Neural cell (in vitro differentiated cells): ENCODE measurements at regions not wholly inside any gene's neighbourhood (a gene's known extent, or its start where the extent isn't known, plus 50 kb on each side); places are given as distances from the start of the nearest gene placed in this dataset.

ENCODE experiments used
- H2AFZ ChIP-seq: fragments of 200-600, 300-800 bp; sonication (generic), shearing (Covaris generic); 2 replicates; pipeline ENCODE4 v1.6.0; 2014; ENCODE audit warnings: low read depth, mild to moderate bottlenecking, antibody characterized with exemption, low read length, moderate library complexity
- H3F3A ChIP-seq: fragments of 200-600 bp; shearing (Covaris generic); 2 replicates; pipeline ENCODE4 v1.6.1; 2016; ENCODE audit warnings: mild to moderate bottlenecking, moderate library complexity, mixed read lengths, antibody characterized with exemption, low read length; ENCODE audit not compliant: insufficient read depth, poor library complexity, severe bottlenecking
- H3K27ac ChIP-seq: fragments of 200-600, 300-800 bp; sonication (generic), shearing (Covaris generic); 2 replicates; pipeline ENCODE4 v1.5.1; 2014; ENCODE audit warnings: mild to moderate bottlenecking, low read length, moderate library complexity
- H3K27me3 ChIP-seq: fragments of 300-800, 200-600 bp; sonication (generic), shearing (Covaris generic); 2 replicates; pipeline ENCODE4 v1.6.0; 2014; ENCODE audit warnings: mild to moderate bottlenecking, low read depth, low read length, moderate library complexity; ENCODE audit not compliant: insufficient read depth
- H3K36me3 ChIP-seq: fragments of 300-800, 200-600 bp; sonication (generic), shearing (Covaris generic); 2 replicates; pipeline ENCODE4 v1.5.1; 2014; ENCODE audit warnings: mild to moderate bottlenecking, antibody characterized with exemption, low read length, moderate library complexity; ENCODE audit not compliant: insufficient read depth
- H3K4me2 ChIP-seq: fragments of 300-800, 200-600 bp; sonication (generic), shearing (Covaris generic); 2 replicates; pipeline ENCODE4 v1.6.0; 2014; ENCODE audit warnings: mild to moderate bottlenecking, low read length
- H3K4me3 ChIP-seq: fragments of 300-800, 200-600 bp; sonication (generic), shearing (Covaris generic); 2 replicates; pipeline ENCODE4 v1.5.1; 2014; ENCODE audit warnings: mild to moderate bottlenecking, low read length, moderate library complexity
- H3K79me2 ChIP-seq: fragments of 200-600 bp; shearing (Covaris generic); replicated peaks from 2 replicates; pipeline ENCODE4 v1.6.0; 2014; ENCODE audit warnings: mild to moderate bottlenecking, low read length, moderate library complexity; ENCODE audit not compliant: insufficient read depth
- H3K9ac ChIP-seq: fragments of 300-800, 200-600 bp; sonication (generic), shearing (Covaris generic); 2 replicates; pipeline ENCODE4 v1.6.1; 2016; ENCODE audit warnings: mild to moderate bottlenecking, low read length, mixed read lengths
- H3K9me2 ChIP-seq: fragments of 200-600 bp; shearing (Covaris generic); 2 replicates; pipeline ENCODE4 v1.6.1; 2016; ENCODE audit warnings: mild to moderate bottlenecking, low read length, mixed read lengths; ENCODE audit not compliant: insufficient read depth
- H3K9me3 ChIP-seq: fragments of 200-600, 300-800 bp; sonication (generic), shearing (Covaris generic); 2 replicates; pipeline ENCODE4 v1.6.1; 2016; ENCODE audit warnings: mild to moderate bottlenecking, mixed run types, low read length, moderate library complexity, mixed read lengths
- H4K20me1 ChIP-seq: fragments of 200-600 bp; shearing (Covaris generic); 2 replicates; pipeline ENCODE4 v1.6.1; 2016; ENCODE audit warnings: mild to moderate bottlenecking, mixed run types; ENCODE audit not compliant: insufficient read depth
- CTCF ChIP-seq: fragments of 450-650 bp; IDR thresholded peaks from 2 replicates; pipeline ENCODE4 v1.5.1; 2014; ENCODE audit warnings: antibody characterized with exemption, mild to moderate bottlenecking, moderate library complexity; ENCODE audit not compliant: poor library complexity, severe bottlenecking
- EP300 ChIP-seq: fragments of 450-650 bp; conservative IDR thresholded peaks from 2 replicates; pipeline ENCODE4 v1.6.1; 2014; ENCODE audit warnings: antibody characterized with exemption, mild to moderate bottlenecking, moderate library complexity; ENCODE audit not compliant: poor library complexity, severe bottlenecking
- EZH2 ChIP-seq: fragments of 200-600, 300-800 bp; shearing (Covaris generic), sonication (generic); IDR thresholded peaks from 2 replicates; pipeline ENCODE4 v1.6.1; 2014; ENCODE audit warnings: antibody characterized with exemption, low read length, borderline replicate concordance, mild to moderate bottlenecking; ENCODE audit not compliant: insufficient read depth, poor library complexity, severe bottlenecking
- MXI1 ChIP-seq: fragments of 450-650 bp; conservative IDR thresholded peaks from 2 replicates; pipeline ENCODE4 v1.6.1; 2014; ENCODE audit warnings: antibody characterized with exemption, mild to moderate bottlenecking; ENCODE audit not compliant: poor library complexity, severe bottlenecking
- POLR2AphosphoS5 ChIP-seq: IDR thresholded peaks from 2 replicates; pipeline ENCODE4 v1.6.1; 2012
- RAD21 ChIP-seq: fragments of 450-650 bp; conservative IDR thresholded peaks from 2 replicates; pipeline ENCODE4 v1.6.1; 2014; ENCODE audit warnings: antibody characterized with exemption, mild to moderate bottlenecking, moderate library complexity
- REST ChIP-seq: IDR thresholded peaks from 2 replicates; pipeline ENCODE4 v1.6.1; 2012; ENCODE audit warnings: borderline replicate concordance
- SMC3 ChIP-seq: fragments of 450-650 bp; conservative IDR thresholded peaks from 2 replicates; pipeline ENCODE4 v1.6.1; 2014; ENCODE audit warnings: antibody characterized with exemption, mild to moderate bottlenecking, moderate library complexity; ENCODE audit not compliant: poor library complexity
- TAF1 ChIP-seq: IDR thresholded peaks from 2 replicates; pipeline ENCODE4 v1.6.1; 2012; ENCODE audit warnings: low read depth

GRCh38 chr20:40744072-40744817 lies 55.2 kb upstream of the MAFB start:
- no peak for TF ChIP-seq RAD21
- TF ChIP-seq EZH2: no peak
- TF ChIP-seq MXI1: no peak
- no peak for TF ChIP-seq POLR2AphosphoS5
- TF ChIP-seq TAF1: no peak
- TF ChIP-seq EP300: no peak
- TF ChIP-seq CTCF: no peak
- no peak for TF ChIP-seq SMC3
- no peak for TF ChIP-seq REST
- Histone ChIP-seq H3K79me2 (no peaks in the 10 kb centered on the region), H3K27ac (no peak overlapping the region), H3K4me2 (no peak overlapping the region), H3F3A (no peaks in the 10 kb centered on the region), H3K9me2 (no peaks in the 10 kb centered on the region), H3K4me3 (no peak overlapping the region), H3K36me3 (no peaks in the 10 kb centered on the region), H2AFZ (no peak overlapping the region), H4K20me1 (no peaks in the 10 kb centered on the region), H3K9ac (no peak overlapping the region), H3K9me3 (no peaks in the 10 kb centered on the region), H3K27me3 (no peaks in the 10 kb centered on the region)

GRCh38 chr20:40744818-40745175 lies 55.8 kb upstream of the MAFB start:
- H4K20me1 ChIP-seq: no peaks in the 10 kb centered on the region
- no peak overlapping the region for H3K27ac ChIP-seq
- no peak overlapping the region for H2AFZ ChIP-seq
- H3K36me3 ChIP-seq: no peaks in the 10 kb centered on the region
- H3K27me3 ChIP-seq: no peaks in the 10 kb centered on the region
- H3K9ac ChIP-seq: no peak overlapping the region
- no peak for TF ChIP-seq POLR2AphosphoS5
- TF ChIP-seq RAD21: no peak
- no peak for TF ChIP-seq CTCF
- TF ChIP-seq EZH2: no peak
- no peak for TF ChIP-seq REST
- no peak for TF ChIP-seq EP300
- no peak for TF ChIP-seq MXI1
- TF ChIP-seq TAF1: no peak
- no peak for TF ChIP-seq SMC3
- H3K9me2 ChIP-seq: no peaks in the 10 kb centered on the region
- H3K79me2 ChIP-seq: no peaks in the 10 kb centered on the region
- H3K4me2 ChIP-seq: no peak overlapping the region
- H3K4me3 ChIP-seq: no peak overlapping the region
- H3F3A ChIP-seq: no peaks in the 10 kb centered on the region
- no peaks in the 10 kb centered on the region for H3K9me3 ChIP-seq
